Smooth muscle cell (in vitro differentiated cells): ENCODE measurements at regions not wholly inside any gene's neighbourhood (a gene's known extent, or its start where the extent isn't known, plus 50 kb on each side); places are given as distances from the start of the nearest gene placed in this dataset.

Source experiments
- DNase-seq: peaks from one replicate; lab custom pipeline; 2025; ENCODE audit not compliant: unreplicated experiment; lab: John Stamatoyannopoulos, UW
- H2AFZ ChIP-seq: fragments of 200-600 bp; sonication (generic); 2 replicates; pipeline ENCODE4 v1.6.0; 2016; ENCODE audit warnings: antibody characterized with exemption, low read depth, mild to moderate bottlenecking
- H3F3A ChIP-seq: fragments of 200-600 bp; sonication (generic); 2 replicates; pipeline ENCODE4 v1.6.0; 2017; ENCODE audit warnings: antibody characterized with exemption, low read depth
- H3K27ac ChIP-seq: fragments of 200-600 bp; sonication (generic); 2 replicates; pipeline ENCODE4 v1.5.1; 2016; ENCODE audit warnings: low read depth, mild to moderate bottlenecking
- H3K27me3 ChIP-seq: fragments of 200-600 bp; sonication (generic); 2 replicates; pipeline ENCODE4 v1.6.1; 2016; ENCODE audit warnings: low read depth, mild to moderate bottlenecking
- H3K36me3 ChIP-seq: fragments of 200-600 bp; sonication (generic); 2 replicates; pipeline ENCODE4 v1.5.1; 2016; ENCODE audit warnings: low read depth
- H3K4me1 ChIP-seq: fragments of 200-600 bp; sonication (generic); 2 replicates; pipeline ENCODE4 v1.5.1; 2016; ENCODE audit warnings: low read depth
- H3K4me2 ChIP-seq: fragments of 200-600 bp; sonication (generic); 2 replicates; pipeline ENCODE4 v1.6.0; 2016; ENCODE audit warnings: mild to moderate bottlenecking
- H3K4me3 ChIP-seq: fragments of 200-600 bp; sonication (generic); 2 replicates; pipeline ENCODE4 v1.5.1; 2016; ENCODE audit warnings: mild to moderate bottlenecking
- H3K79me2 ChIP-seq: fragments of 200-600 bp; sonication (generic); 2 replicates; pipeline ENCODE4 v1.6.0; 2016; ENCODE audit warnings: low read depth, mild to moderate bottlenecking
- H3K9ac ChIP-seq: fragments of 200-600 bp; sonication (generic); 2 replicates; pipeline ENCODE4 v1.6.0; 2016; ENCODE audit warnings: low read depth
- H3K9me3 ChIP-seq: fragments of 200-600 bp; sonication (generic); replicated peaks from 2 replicates; pipeline ENCODE4 v1.5.1; 2016; ENCODE audit warnings: low read depth
- H4K20me1 ChIP-seq: fragments of 200-600 bp; sonication (generic); 2 replicates; pipeline ENCODE4 v1.6.0; 2016; ENCODE audit warnings: low read depth
- CTCF ChIP-seq: fragments of 200-600 bp; sonication (generic); IDR thresholded peaks from 2 replicates; pipeline ENCODE4 v1.5.1; 2017; ENCODE audit warnings: borderline replicate concordance, mild to moderate bottlenecking, antibody characterized with exemption; ENCODE audit not compliant: insufficient read depth, poor library complexity, severe bottlenecking
- WGBS: methylation state at CpG from one replicate; pipeline ENCODE4 v1.1.7; 2016; ENCODE audit warnings: low lambda C conversion rate; 5-methylcytosine and 5-hydroxymethylcytosine counted together

DNA sequence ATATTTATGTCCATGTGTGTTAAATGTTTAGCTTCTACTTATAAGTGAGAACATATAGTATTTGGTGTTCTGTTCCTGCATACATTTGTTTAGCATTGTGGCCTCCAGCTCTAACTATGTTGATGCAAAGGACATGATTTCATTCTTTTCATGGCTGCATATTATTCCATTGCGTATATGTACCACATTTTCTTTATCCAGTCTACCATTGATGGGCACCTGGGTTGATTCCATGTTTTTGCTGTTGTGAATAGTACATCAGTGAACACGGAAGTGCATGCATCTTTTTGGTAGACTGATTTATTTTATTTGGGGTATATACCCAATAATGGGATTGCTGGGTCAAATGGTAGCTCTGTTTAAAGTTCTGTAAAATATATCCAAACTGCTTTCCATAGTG is 359.0 kb downstream of the SLCO4C1 start:
- no peaks in the 10 kb centered on the region for H3K9me3 ChIP-seq
- H3K4me3 ChIP-seq: no peak overlapping the region
- DNase-seq: no peak
- no peak overlapping the region for H3K27ac ChIP-seq
- no peaks in the 10 kb centered on the region for H3K4me1 ChIP-seq
- no peaks in the 10 kb centered on the region for H3K36me3 ChIP-seq
- no peak overlapping the region for H3K4me2 ChIP-seq
- H3K9ac ChIP-seq: no peak overlapping the region
- H3K79me2 ChIP-seq: no peaks in the 10 kb centered on the region
- H2AFZ ChIP-seq: no peak overlapping the region
- WGBS: 58% methylated on average over 2 of the region's 2 CpGs
- H3F3A ChIP-seq: no peaks in the 10 kb centered on the region
- H3K27me3 ChIP-seq: no peaks in the 10 kb centered on the region
- H4K20me1 ChIP-seq: no peaks in the 10 kb centered on the region
- no peak for TF ChIP-seq CTCF

GRCh38 chr5:101935086-101935485 is 361.0 kb downstream of the SLCO4C1 start:
- Histone ChIP-seq H3K4me2 (no peak overlapping the region), H3K9ac (no peak overlapping the region), H3K4me3 (no peak overlapping the region), H3K9me3 (no peaks in the 10 kb centered on the region), H3K27ac (no peak overlapping the region), H3K27me3 (no peaks in the 10 kb centered on the region), H3F3A (no peaks in the 10 kb centered on the region), H3K79me2 (no peaks in the 10 kb centered on the region), H3K4me1 (no peaks in the 10 kb centered on the region), H3K36me3 (no peaks in the 10 kb centered on the region), H2AFZ (no peak overlapping the region), H4K20me1 (no peaks in the 10 kb centered on the region)
- no peak for DNase-seq
- no peak for TF ChIP-seq CTCF

DNA sequence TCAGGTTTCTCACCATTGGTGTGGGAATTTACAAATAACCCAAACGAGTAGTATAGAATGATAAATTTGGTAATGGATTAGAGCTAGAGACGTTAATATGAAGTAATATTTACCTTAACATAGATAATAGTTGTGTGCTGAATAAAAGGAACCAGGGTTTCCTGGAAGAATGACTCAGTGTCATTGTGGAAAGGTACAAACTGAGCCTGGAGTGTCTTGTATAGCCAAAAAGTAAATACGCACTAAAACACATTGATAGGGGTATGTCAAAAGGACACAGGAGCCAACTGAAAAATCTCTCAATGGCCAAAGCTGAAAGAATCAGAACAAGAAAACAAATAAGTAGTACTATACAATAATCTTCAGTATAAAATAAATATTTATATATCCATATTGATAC is 363.5 kb downstream of the SLCO4C1 start:
- peaks cover 2% of the 10 kb centered on the region for H3F3A ChIP-seq
- H3K27ac ChIP-seq: no peak overlapping the region
- H3K4me2 ChIP-seq: no peak overlapping the region
- DNase-seq: no peak
- no peaks in the 10 kb centered on the region for H3K36me3 ChIP-seq
- H3K4me3 ChIP-seq: no peak overlapping the region
- no peak for TF ChIP-seq CTCF
- H4K20me1 ChIP-seq: no peaks in the 10 kb centered on the region
- no peaks in the 10 kb centered on the region for H3K79me2 ChIP-seq
- no peak overlapping the region for H3K9ac ChIP-seq
- H2AFZ ChIP-seq: no peak overlapping the region
- no peaks in the 10 kb centered on the region for H3K4me1 ChIP-seq
- H3K27me3 ChIP-seq: no peaks in the 10 kb centered on the region
- no peaks in the 10 kb centered on the region for H3K9me3 ChIP-seq
- 81% methylated on average over 3 of the region's 3 CpGs for WGBS

- Histone ChIP-seq H3K9me3 (no peaks in the 10 kb centered on the region), H3K27ac (no peak overlapping the region), H3K27me3 (no peaks in the 10 kb centered on the region), H3K9ac (no peak overlapping the region), H3F3A (peaks cover 2% of the 10 kb centered on the region), H3K4me2 (no peak overlapping the region), H3K4me3 (no peak overlapping the region), H2AFZ (no peak overlapping the region), H3K79me2 (no peaks in the 10 kb centered on the region), H3K4me1 (no peaks in the 10 kb centered on the region), H3K36me3 (no peaks in the 10 kb centered on the region), H4K20me1 (no peaks in the 10 kb centered on the region)
- no peak for DNase-seq
- TF ChIP-seq CTCF: no peak
Measured at GRCh38 chr5:101929628-101930027, 366.5 kb downstream of the SLCO4C1 start.
